H7 (cell line): ENCODE measurements at regions not wholly inside any gene's neighbourhood (a gene's known extent, or its start where the extent isn't known, plus 50 kb on each side); places are given as distances from the start of the nearest gene placed in this dataset.
"Not testable (repeated sequence)": the region's sequence is repeated elsewhere in the genome, so short reads cannot be mapped to it uniquely, and the experiment has no call there.

ENCODE experiments used
- DNase-seq: peaks from one replicate; pipeline ENCODE4 v3.0.0; 2012
- H3K27me3 ChIP-seq: 2 replicates; pipeline ENCODE4 v1.6.0; 2011; ENCODE audit warnings: mild to moderate bottlenecking, low read length; ENCODE audit not compliant: control insufficient read depth, insufficient read depth
- H3K36me3 ChIP-seq: replicated peaks from 2 replicates; pipeline ENCODE4 v1.5.1; 2011; ENCODE audit warnings: low read length; ENCODE audit not compliant: control insufficient read depth, insufficient read depth
- H3K4me3 ChIP-seq: 2 replicates; pipeline ENCODE4 v1.5.1; 2011; ENCODE audit warnings: low read depth, mild to moderate bottlenecking, control low read depth, low read length, moderate library complexity; ENCODE audit not compliant: insufficient read depth

GRCh38 chr2:130261970-130262760 is 63.9 kb upstream of the TUBA3E start:
- Histone ChIP-seq H3K36me3 (no peaks in the 10 kb centered on the region), H3K4me3 (no peak overlapping the region), H3K27me3 (no peaks in the 10 kb centered on the region; the same call in 1 of the 2 replicates)
- DNase-seq: peak; percentile 30

- Histone ChIP-seq H3K36me3 (no peaks in the 10 kb centered on the region), H3K4me3 (no peak overlapping the region), H3K27me3 (no peaks in the 10 kb centered on the region; the same call in 1 of the 2 replicates)
- DNase-seq: no peak
These were observed 62.9 kb upstream of the TUBA3E start for GRCh38 chr2:130261099-130261498.

GRCh38 chr2:130259594-130259993 is 61.4 kb upstream of the TUBA3E start:
- Histone ChIP-seq H3K36me3 (no peaks in the 10 kb centered on the region), H3K27me3 (no peaks in the 10 kb centered on the region; the same call in 1 of the 2 replicates), H3K4me3 (no peak overlapping the region)
- DNase-seq: peak; percentile 30

GRCh38 chr2:130258356-130258755 is 60.1 kb upstream of the TUBA3E start:
- Histone ChIP-seq H3K36me3 (no peaks in the 10 kb centered on the region), H3K27me3 (no peaks in the 10 kb centered on the region; the same call in 1 of the 2 replicates)

GRCh38 chr2:130252880-130253645 is 54.8 kb upstream of the TUBA3E start:
- no peaks in the 10 kb centered on the region; the same call in 1 of the 2 replicates for H3K27me3 ChIP-seq
- DNase-seq: peak; percentile 66
- no peak overlapping the region for H3K4me3 ChIP-seq
- no peaks in the 10 kb centered on the region for H3K36me3 ChIP-seq

More at GRCh38 chr2:130258356-130258755, 60.1 kb upstream of the TUBA3E start:
- no peak for DNase-seq
- H3K4me3 ChIP-seq: no peak overlapping the region

GRCh38 chr2:130251873-130252620 is 53.8 kb upstream of the TUBA3E start:
- no peak overlapping the region for H3K4me3 ChIP-seq
- peak; percentile 50 for DNase-seq
- no peaks in the 10 kb centered on the region for H3K36me3 ChIP-seq
- no peaks in the 10 kb centered on the region for H3K27me3 ChIP-seq

- H3K4me3 ChIP-seq: no peak overlapping the region
- DNase-seq: peak; percentile 26
- H3K36me3 ChIP-seq: no peaks in the 10 kb centered on the region
- H3K27me3 ChIP-seq: no peaks in the 10 kb centered on the region
These were observed 53.3 kb upstream of the TUBA3E start for GRCh38 chr2:130251535-130251872.

GRCh38 chr2:130248355-130248754 is 50.1 kb upstream of the TUBA3E start:
- H3K27me3 ChIP-seq, H3K36me3 ChIP-seq, DNase-seq, H3K4me3 ChIP-seq: not testable (repeated sequence)
